Neuronal stem cell (in vitro differentiated cells): ENCODE measurements at regions not wholly inside any gene's neighbourhood (a gene's known extent, or its start where the extent isn't known, plus 50 kb on each side); places are given as distances from the start of the nearest gene placed in this dataset.

ENCODE experiments used
- DNase-seq: peaks from one replicate; pipeline ENCODE4 v3.0.0-alpha.2; 2013; ENCODE audit warnings: low spot score
- H2AFZ ChIP-seq: one replicate; pipeline ENCODE4 v1.6.1; 2013; ENCODE audit warnings: mild to moderate bottlenecking, low read length, inconsistent platforms
- H2AK5ac ChIP-seq: 2 replicates; pipeline ENCODE4 v1.6.1; 2013; ENCODE audit warnings: low read depth, mild to moderate bottlenecking, inconsistent platforms, low read length, moderate library complexity, mixed read lengths
- H2BK120ac ChIP-seq: 2 replicates; pipeline ENCODE4 v1.6.1; 2013; ENCODE audit warnings: low read depth, mild to moderate bottlenecking, inconsistent platforms, low read length, moderate library complexity, mixed read lengths
- H2BK12ac ChIP-seq: one replicate; pipeline ENCODE4 v1.6.1; 2013; ENCODE audit warnings: low read length, inconsistent platforms
- H2BK15ac ChIP-seq: 2 replicates; pipeline ENCODE4 v1.6.1; 2013; ENCODE audit warnings: mild to moderate bottlenecking, low read length, inconsistent platforms, mixed read lengths
- H2BK5ac ChIP-seq: one replicate; pipeline ENCODE4 v1.6.1; 2013; ENCODE audit warnings: inconsistent platforms, mild to moderate bottlenecking, low read length, moderate library complexity
- H3K14ac ChIP-seq: one replicate; pipeline ENCODE4 v1.6.1; 2013; ENCODE audit warnings: low read length, inconsistent platforms
- H3K18ac ChIP-seq: 2 replicates; pipeline ENCODE4 v1.6.1; 2013; ENCODE audit warnings: low read length, inconsistent platforms
- H3K23ac ChIP-seq: 2 replicates; pipeline ENCODE4 v1.6.1; 2013; ENCODE audit warnings: low read depth, mild to moderate bottlenecking, mixed read lengths, low read length, inconsistent platforms; ENCODE audit not compliant: poor library complexity
- H3K27ac ChIP-seq: replicated peaks from 3 replicates; pipeline ENCODE4 v1.5.1; 2013; ENCODE audit warnings: low read length, inconsistent platforms
- H3K27me3 ChIP-seq, 3 experiments: 2 replicates each; pipeline ENCODE4 v1.6.1; 2013; ENCODE audit warnings: low read length in 3 of 3, mild to moderate bottlenecking in 2 of 3, inconsistent platforms in 1 of 3, low read depth in 1 of 3, mixed read lengths in 1 of 3, moderate library complexity in 1 of 3; ENCODE audit not compliant: control insufficient read depth in 3 of 3, insufficient read depth in 3 of 3
- H3K36me3 ChIP-seq, 2 donors: replicated peaks in 1 of 2; 2 replicates each; pipeline ENCODE4 v1.6.1; 2013; ENCODE audit warnings: low read length in 2 of 2; ENCODE audit not compliant: control insufficient read depth in 2 of 2, insufficient read depth in 2 of 2
- H3K4ac ChIP-seq: 2 replicates; pipeline ENCODE4 v1.6.1; 2013; ENCODE audit warnings: inconsistent platforms, mild to moderate bottlenecking, low read length, moderate library complexity
- H3K4me1 ChIP-seq, 2 donors: 1 replicate in 1 of 2; 2 replicates in 1 of 2; pipeline ENCODE4 v1.6.1; 2013; ENCODE audit warnings: low read length in 2 of 2, low read depth in 1 of 2; ENCODE audit not compliant: control insufficient read depth in 2 of 2, insufficient read depth in 1 of 2
- H3K4me2 ChIP-seq: one replicate; pipeline ENCODE4 v1.6.1; 2013; ENCODE audit warnings: mild to moderate bottlenecking, low read length, inconsistent platforms; ENCODE audit not compliant: insufficient read depth, poor library complexity, severe bottlenecking
- H3K4me3 ChIP-seq, 2 donors: 2 replicates each; pipeline ENCODE4 v1.5.1; 2013; ENCODE audit warnings: low read length in 2 of 2, mild to moderate bottlenecking in 2 of 2, inconsistent platforms in 1 of 2, moderate library complexity in 1 of 2
- H3K79me1 ChIP-seq: one replicate; pipeline ENCODE4 v1.6.1; 2013; ENCODE audit warnings: low read depth, mild to moderate bottlenecking, inconsistent platforms, low read length, moderate library complexity
- H3K9ac ChIP-seq: one replicate; pipeline ENCODE4 v1.6.1; 2013; ENCODE audit warnings: mild to moderate bottlenecking, low read depth, low read length, inconsistent platforms; ENCODE audit not compliant: poor library complexity
- H3K9me3 ChIP-seq, 2 donors: replicated peaks in 1 of 2; 2 replicates each; pipeline versions ENCODE3 to v1.6.1; 2013; ENCODE audit warnings: low read length in 2 of 2, mild to moderate bottlenecking in 2 of 2, inconsistent platforms in 1 of 2, low read depth in 1 of 2, mixed read lengths in 1 of 2, moderate library complexity in 1 of 2; ENCODE audit not compliant: control insufficient read depth in 2 of 2, insufficient read depth in 1 of 2
- H4K8ac ChIP-seq: one replicate; pipeline ENCODE4 v1.6.1; 2013; ENCODE audit warnings: low read depth, mild to moderate bottlenecking, inconsistent platforms, low read length, moderate library complexity
- H4K91ac ChIP-seq: one replicate; pipeline ENCODE4 v1.6.1; 2013; ENCODE audit warnings: low read length, low read depth, mild to moderate bottlenecking, inconsistent platforms; ENCODE audit not compliant: poor library complexity
- WGBS, 2 donors: extraction: QIAGEN DNeasy Blood & Tissue Kit; methylation state at CpG; one replicate each; pipeline ENCODE4 v1.1.7; 2013; ENCODE audit warnings: missing lambda C conversion rate in 2 of 2, mixed read lengths in 1 of 2; ENCODE audit not compliant: insufficient read length in 2 of 2, insufficient replicate concordance in 1 of 2; ENCODE audit errors: extremely low coverage in 2 of 2; 5-methylcytosine and 5-hydroxymethylcytosine counted together

DNA sequence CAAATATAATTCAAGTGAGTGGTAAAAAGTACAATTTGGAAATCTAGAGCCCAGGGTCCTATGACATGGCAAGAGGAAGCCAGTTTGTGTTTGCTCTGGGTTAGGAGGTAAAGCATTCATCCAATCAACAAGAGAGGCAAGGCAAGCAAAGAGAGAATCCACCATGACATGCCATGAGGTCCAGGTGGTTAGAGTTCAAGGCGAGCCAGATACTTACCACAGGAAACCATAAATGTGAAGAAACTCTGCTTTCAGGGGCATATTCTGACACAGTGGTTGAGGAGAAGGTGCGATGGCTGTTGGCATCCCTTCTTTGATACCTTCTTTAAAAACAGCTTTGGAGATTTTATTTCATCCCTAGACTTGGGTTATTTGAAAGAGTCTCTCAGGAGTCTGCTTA lies 193.8 kb upstream of the MAN1A1 start:
- H2AFZ ChIP-seq: no peak overlapping the region
- no peak for DNase-seq
- no peaks in the 10 kb centered on the region for H3K27me3 ChIP-seq
- H3K4me2 ChIP-seq: no peak overlapping the region
- no peak overlapping the region for H3K4ac ChIP-seq
- H4K8ac ChIP-seq: no peak overlapping the region
- no peak overlapping the region for H3K9ac ChIP-seq
- H2BK15ac ChIP-seq: no peak overlapping the region
- no peaks in the 10 kb centered on the region for H3K79me1 ChIP-seq
- no peak overlapping the region for H3K23ac ChIP-seq
- no peak overlapping the region for H2BK120ac ChIP-seq
- no peaks in the 10 kb centered on the region for H3K36me3 ChIP-seq
- no peak overlapping the region for H3K4me3 ChIP-seq
- no peaks in the 10 kb centered on the region for H3K9me3 ChIP-seq
- no peak overlapping the region for H3K14ac ChIP-seq
- no peak overlapping the region for H4K91ac ChIP-seq
- H2BK12ac ChIP-seq: no peak overlapping the region
- no peak overlapping the region for H3K27ac ChIP-seq
- no peaks in the 10 kb centered on the region for H3K4me1 ChIP-seq
- WGBS, 2 donors: no CpG with 5 or more reads among the region's 2 CpGs
- no peak overlapping the region for H3K18ac ChIP-seq
- H2AK5ac ChIP-seq: no peak overlapping the region
- no peak overlapping the region for H2BK5ac ChIP-seq

GRCh38 chr6:119542037-119542436 lies 192.5 kb upstream of the MAN1A1 start:
- Histone ChIP-seq H3K4me2 (no peak overlapping the region), H3K4ac (no peak overlapping the region), H3K27me3 (no peaks in the 10 kb centered on the region), H2BK12ac (no peak overlapping the region), H2BK5ac (no peak overlapping the region), H3K9me3 (no peaks in the 10 kb centered on the region), H3K4me1 (no peaks in the 10 kb centered on the region), H2BK120ac (no peak overlapping the region), H3K23ac (no peak overlapping the region), H2BK15ac (no peak overlapping the region), H2AFZ (no peak overlapping the region), H3K4me3 (no peak overlapping the region), H3K18ac (no peak overlapping the region), H3K36me3 (no peaks in the 10 kb centered on the region), H3K79me1 (no peaks in the 10 kb centered on the region), H2AK5ac (no peak overlapping the region), H3K27ac (no peak overlapping the region), H4K8ac (no peak overlapping the region), H4K91ac (no peak overlapping the region), H3K14ac (no peak overlapping the region), H3K9ac (no peak overlapping the region)
- no CpG with 5 or more reads among the region's 1 CpG for WGBS, 2 donors
- DNase-seq: no peak

GRCh38 chr6:119541132-119541905 lies 191.8 kb upstream of the MAN1A1 start:
- no peak overlapping the region for H3K23ac ChIP-seq
- H3K9ac ChIP-seq: no peak overlapping the region
- no peaks in the 10 kb centered on the region for H3K9me3 ChIP-seq
- no peaks in the 10 kb centered on the region for H3K27me3 ChIP-seq
- H3K14ac ChIP-seq: no peak overlapping the region
- no peak overlapping the region for H2BK12ac ChIP-seq
- DNase-seq: no peak
- no CpG with 5 or more reads among the region's 3 CpGs for WGBS, 2 donors
- H2BK5ac ChIP-seq: no peak overlapping the region
- no peaks in the 10 kb centered on the region for H3K36me3 ChIP-seq
- no peak overlapping the region for H2AFZ ChIP-seq
- H2AK5ac ChIP-seq: no peak overlapping the region
- no peaks in the 10 kb centered on the region for H3K4me1 ChIP-seq
- no peak overlapping the region for H2BK15ac ChIP-seq
- no peak overlapping the region for H4K8ac ChIP-seq
- no peaks in the 10 kb centered on the region for H3K79me1 ChIP-seq
- H3K4ac ChIP-seq: no peak overlapping the region
- no peak overlapping the region for H2BK120ac ChIP-seq
- no peak overlapping the region for H4K91ac ChIP-seq
- no peak overlapping the region for H3K27ac ChIP-seq
- H3K18ac ChIP-seq: no peak overlapping the region
- H3K4me2 ChIP-seq: no peak overlapping the region
- H3K4me3 ChIP-seq: no peak overlapping the region

GRCh38 chr6:119540417-119540816 lies 190.9 kb upstream of the MAN1A1 start:
- Histone ChIP-seq H3K4me3 (no peak overlapping the region), H4K91ac (no peak overlapping the region), H3K9ac (no peak overlapping the region), H2BK120ac (no peak overlapping the region), H3K27me3 (no peaks in the 10 kb centered on the region), H3K27ac (no peak overlapping the region), H3K79me1 (no peaks in the 10 kb centered on the region), H2BK15ac (no peak overlapping the region), H2BK5ac (no peak overlapping the region), H3K4ac (no peak overlapping the region), H2BK12ac (no peak overlapping the region), H3K36me3 (no peaks in the 10 kb centered on the region), H3K4me1 (no peaks in the 10 kb centered on the region), H3K4me2 (no peak overlapping the region), H4K8ac (no peak overlapping the region), H3K14ac (no peak overlapping the region), H3K18ac (peak overlapping the region; percentile 68), H2AK5ac (no peak overlapping the region), H2AFZ (no peak overlapping the region), H3K23ac (peak overlapping the region; percentile 62), H3K9me3 (no peaks in the 10 kb centered on the region)
- no CpG with 5 or more reads among the region's 6 CpGs for WGBS, 2 donors
- DNase-seq: no peak
